ENCODE measurements at regions not wholly inside any gene's neighbourhood (a gene's known extent, or its start where the extent isn't known, plus 50 kb on each side); places are given as distances from the start of the nearest gene placed in this dataset.

GRCh38 chr6:168369786-168370185 is 50.2 kb upstream of the DACT2 start:
- CTCF ChIA-PET: no interaction called here
- H3K4me3 ChIP-seq (ENCODE audit: low read depth, low read length): no peak overlapping the region

DNA sequence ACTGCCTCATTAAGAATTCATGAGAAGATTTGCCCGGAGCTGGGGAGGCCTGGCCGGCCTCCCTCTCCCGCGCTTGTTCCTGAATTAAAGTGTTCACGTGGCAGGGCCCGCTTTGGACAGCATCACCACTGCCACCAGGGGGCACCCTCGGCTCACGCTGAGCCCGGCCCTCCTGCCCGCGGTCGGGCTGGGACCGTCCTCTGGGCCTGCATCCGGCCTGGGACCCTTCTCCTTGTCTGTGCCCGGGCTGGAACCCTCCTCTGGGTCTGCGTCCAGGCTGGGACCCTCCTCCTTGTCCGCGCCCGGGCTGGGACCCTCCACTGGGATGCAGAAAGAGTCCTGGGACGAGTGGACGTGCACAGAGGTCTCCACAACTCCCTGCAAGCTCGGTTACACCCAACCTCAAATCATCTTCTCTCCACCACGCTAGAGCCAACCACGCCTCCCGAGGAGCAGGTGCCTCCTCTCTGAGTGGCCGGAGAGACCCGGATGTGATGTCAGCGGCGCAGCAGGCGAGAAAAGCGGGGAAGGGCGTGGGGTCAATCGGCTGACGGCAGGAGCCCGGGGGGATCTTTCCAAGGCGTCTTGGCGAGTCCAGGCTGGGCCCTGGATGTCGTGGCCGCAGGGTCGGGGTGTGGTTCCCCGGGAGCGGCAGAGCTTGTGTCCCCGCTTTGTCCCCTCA is 50.9 kb upstream of the DACT2 start:
- TF ChIP-seq, protein P1, sequence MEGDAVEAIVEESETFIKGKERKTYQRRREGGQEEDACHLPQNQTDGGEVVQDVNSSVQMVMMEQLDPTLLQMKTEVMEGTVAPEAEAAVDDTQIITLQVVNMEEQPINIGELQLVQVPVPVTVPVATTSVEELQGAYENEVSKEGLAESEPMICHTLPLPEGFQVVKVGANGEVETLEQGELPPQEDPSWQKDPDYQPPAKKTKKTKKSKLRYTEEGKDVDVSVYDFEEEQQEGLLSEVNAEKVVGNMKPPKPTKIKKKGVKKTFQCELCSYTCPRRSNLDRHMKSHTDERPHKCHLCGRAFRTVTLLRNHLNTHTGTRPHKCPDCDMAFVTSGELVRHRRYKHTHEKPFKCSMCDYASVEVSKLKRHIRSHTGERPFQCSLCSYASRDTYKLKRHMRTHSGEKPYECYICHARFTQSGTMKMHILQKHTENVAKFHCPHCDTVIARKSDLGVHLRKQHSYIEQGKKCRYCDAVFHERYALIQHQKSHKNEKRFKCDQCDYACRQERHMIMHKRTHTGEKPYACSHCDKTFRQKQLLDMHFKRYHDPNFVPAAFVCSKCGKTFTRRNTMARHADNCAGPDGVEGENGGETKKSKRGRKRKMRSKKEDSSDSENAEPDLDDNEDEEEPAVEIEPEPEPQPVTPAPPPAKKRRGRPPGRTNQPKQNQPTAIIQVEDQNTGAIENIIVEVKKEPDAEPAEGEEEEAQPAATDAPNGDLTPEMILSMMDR (IDR thresholded peaks at IDR 0.05; ENCODE audit: low read depth, low read length): no peak
- DNase-seq (ENCODE audit: low read depth, low spot score): no peak
- ChIA-PET CTCF (no interaction called here), POLR2A (no interaction called here)
- no peaks in the 10 kb centered on the region for H3K27me3 ChIP-seq (ENCODE audit: control insufficient read depth, insufficient read depth, low read length)
- no peak overlapping the region for H3K4me3 ChIP-seq (ENCODE audit: low read depth, low read length)
- H3K9me3 ChIP-seq (ENCODE audit: control insufficient read depth, insufficient read depth, low read length): peaks cover 79% of the 10 kb centered on the region
- no peak overlapping the region for H3K27ac ChIP-seq (ENCODE audit: low read depth, low read length)

More at GRCh38 chr6:168369786-168370185, 50.2 kb upstream of the DACT2 start:
- TF ChIP-seq, protein P1 (IDR thresholded peaks at IDR 0.05; ENCODE audit: low read depth, low read length): no peak
- no peak for DNase-seq (ENCODE audit: low read depth, low spot score)
- Histone ChIP-seq H3K27ac (ENCODE audit: low read depth, low read length) (no peak overlapping the region), H3K27me3 (ENCODE audit: control insufficient read depth, insufficient read depth, low read length) (no peaks in the 10 kb centered on the region), H3K9me3 (ENCODE audit: control insufficient read depth, insufficient read depth, low read length) (peaks cover 79% of the 10 kb centered on the region)
- POLR2A ChIA-PET: no interaction called here

- DNase-seq (ENCODE audit: low read depth, low spot score): no peak
- Histone ChIP-seq H3K9me3 (ENCODE audit: control insufficient read depth, insufficient read depth, low read length) (peaks cover 79% of the 10 kb centered on the region), H3K4me3 (ENCODE audit: low read depth, low read length) (no peak overlapping the region), H3K27me3 (ENCODE audit: control insufficient read depth, insufficient read depth, low read length) (no peaks in the 10 kb centered on the region), H3K27ac (ENCODE audit: low read depth, low read length) (no peak overlapping the region)
- ChIA-PET CTCF (no interaction called here), POLR2A (no interaction called here)
- TF ChIP-seq, protein P1 (IDR thresholded peaks at IDR 0.05; ENCODE audit: low read depth, low read length): no peak
Observed at GRCh38 chr6:168371185-168371584, 51.6 kb upstream of the DACT2 start.

- Histone ChIP-seq H3K27me3 (ENCODE audit: control insufficient read depth, insufficient read depth, low read length) (no peaks in the 10 kb centered on the region), H3K27ac (ENCODE audit: low read depth, low read length) (no peak overlapping the region), H3K4me3 (ENCODE audit: low read depth, low read length) (no peak overlapping the region), H3K9me3 (ENCODE audit: control insufficient read depth, insufficient read depth, low read length) (peaks cover 81% of the 10 kb centered on the region)
- CTCF ChIA-PET: no interaction called here
- POLR2A ChIA-PET: no interaction called here
- TF ChIP-seq, protein P1 (IDR thresholded peaks at IDR 0.05; ENCODE audit: low read depth, low read length): no peak
- no peak for DNase-seq (ENCODE audit: low read depth, low spot score)
Observed at GRCh38 chr6:168371618-168371980, 52.0 kb upstream of the DACT2 start.

DNA sequence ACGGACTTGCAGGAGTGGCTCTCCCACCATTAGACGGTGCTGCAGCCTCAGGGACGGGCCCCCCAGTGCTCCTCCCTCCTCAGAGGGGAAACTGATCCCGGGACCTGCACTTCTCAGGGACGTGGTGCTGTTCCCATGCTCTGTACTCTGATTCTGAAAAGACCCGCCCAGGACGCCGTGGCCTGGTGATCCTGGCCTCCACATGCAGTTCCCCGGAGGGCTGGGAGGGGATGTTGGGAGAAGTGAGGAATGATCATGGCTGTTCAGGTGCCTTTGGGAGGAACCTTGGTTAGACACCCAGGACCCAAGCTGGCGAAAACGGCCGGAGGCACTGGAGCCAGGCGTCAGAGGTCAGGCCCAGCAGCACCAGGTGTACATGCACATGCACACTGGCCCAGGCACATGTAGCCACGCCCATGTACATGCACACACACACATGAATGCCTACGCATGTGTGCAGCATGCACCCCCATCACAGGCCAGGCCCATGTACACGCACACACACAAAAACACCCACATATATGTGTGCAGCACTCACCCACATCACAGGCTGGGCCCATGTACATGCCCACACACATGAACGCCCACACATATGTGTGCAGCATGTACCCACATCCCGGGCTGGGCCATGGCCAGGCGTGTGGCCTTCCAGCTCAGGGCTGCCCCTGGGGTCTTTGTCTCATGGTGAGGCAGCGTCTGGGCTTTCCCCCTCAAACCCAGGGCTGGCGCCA is 52.6 kb upstream of the DACT2 start:
- Histone ChIP-seq H3K27ac (ENCODE audit: low read depth, low read length) (no peak overlapping the region), H3K27me3 (ENCODE audit: control insufficient read depth, insufficient read depth, low read length) (no peaks in the 10 kb centered on the region), H3K4me3 (ENCODE audit: low read depth, low read length) (no peak overlapping the region), H3K9me3 (ENCODE audit: control insufficient read depth, insufficient read depth, low read length) (peaks cover 85% of the 10 kb centered on the region)
- ChIA-PET CTCF (no interaction called here), POLR2A (no interaction called here)
- TF ChIP-seq, protein P1 (IDR thresholded peaks at IDR 0.05; ENCODE audit: low read depth, low read length): no peak
- DNase-seq (ENCODE audit: low read depth, low spot score): no peak

All from AG04450 (cell line).